Upper lobe of left lung (tissue), 6 donors: ENCODE measurements at regions not wholly inside any gene's neighbourhood (a gene's known extent, or its start where the extent isn't known, plus 50 kb on each side); places are given as distances from the start of the nearest gene placed in this dataset.

Source experiments
- ATAC-seq, 2 donors: fragments of 200-7000 bp; cut with Tn5 transposase; one replicate each; pipeline ENCODE4 v1.9.1; 2022; ENCODE audit warnings: mild to moderate bottlenecking in 2 of 2, moderate library complexity in 2 of 2; ENCODE audit not compliant: low FRiP score in 2 of 2
- DNase-seq, 2 donors: peaks; one replicate each; pipeline ENCODE4 v3.0.0-alpha.2; 2019 to 2020
- H3K27ac ChIP-seq, 4 donors: fragments of 200-600 bp; sonication (generic); one replicate each; pipeline ENCODE4 v1.5.1; 2016 to 2019
- H3K27me3 ChIP-seq, 4 donors: fragments of 200-600 bp; sonication (generic); one replicate each; pipeline ENCODE4 v1.5.1; 2017 to 2019
- H3K36me3 ChIP-seq, 4 donors: fragments of 200-600 bp; sonication (generic); one replicate each; pipeline ENCODE4 v1.5.1; 2016 to 2019
- H3K4me1 ChIP-seq, 4 donors: fragments of 200-600 bp; sonication (generic); one replicate each; pipeline ENCODE4 v1.5.1; 2018 to 2019
- H3K4me3 ChIP-seq, 4 donors: fragments of 200-600 bp; sonication (generic); one replicate each; pipeline ENCODE4 v1.5.1; 2017 to 2019; ENCODE audit warnings: mild to moderate bottlenecking in 2 of 4, moderate library complexity in 1 of 4
- H3K9me3 ChIP-seq, 4 donors: fragments of 200-600 bp; sonication (generic); one replicate each; pipeline ENCODE4 v1.5.1; 2018 to 2019
- EP300 ChIP-seq, 4 donors: sonication (generic); formaldehyde crosslinking; IDR thresholded peaks; one replicate each; pipeline ENCODE4 v1.5.1; 2017; ENCODE audit warnings: antibody characterized with exemption in 4 of 4, control low read depth in 2 of 4
- POLR2A ChIP-seq, 4 donors: fragments of 450-650 bp; IDR thresholded peaks; one replicate each; pipeline ENCODE4 v1.5.1; 2016 to 2017; ENCODE audit warnings: antibody characterized with exemption in 4 of 4, mild to moderate bottlenecking in 2 of 4
- POLR2AphosphoS5 ChIP-seq, 2 donors: sonication (generic); formaldehyde crosslinking; IDR thresholded peaks; one replicate each; pipeline ENCODE4 v1.5.1; 2017; ENCODE audit warnings: antibody characterized with exemption in 2 of 2
- WGBS, 2 donors: methylation state at CpG; one replicate each; pipeline ENCODE4 v1.1.5; 2017 to 2018; 5-methylcytosine and 5-hydroxymethylcytosine counted together
- TF ChIP-seq, protein P1 (sequence below), 6 experiments: fragments of 450-650 bp in 4 of 6; fragments of 200-600 bp in 2 of 6; sonication (generic) in 2 of 6; IDR thresholded peaks; one replicate each; pipeline ENCODE4 v1.5.1; 2016 to 2019; ENCODE audit warnings: antibody characterized with exemption in 6 of 6
- donor health status: DM: no; HTN: no; CAD: no; lungs with moderate emphysema.
- donor health status: DM: no; HTN: yes; CAD: no; lungs with severe emphysema.

DNA sequence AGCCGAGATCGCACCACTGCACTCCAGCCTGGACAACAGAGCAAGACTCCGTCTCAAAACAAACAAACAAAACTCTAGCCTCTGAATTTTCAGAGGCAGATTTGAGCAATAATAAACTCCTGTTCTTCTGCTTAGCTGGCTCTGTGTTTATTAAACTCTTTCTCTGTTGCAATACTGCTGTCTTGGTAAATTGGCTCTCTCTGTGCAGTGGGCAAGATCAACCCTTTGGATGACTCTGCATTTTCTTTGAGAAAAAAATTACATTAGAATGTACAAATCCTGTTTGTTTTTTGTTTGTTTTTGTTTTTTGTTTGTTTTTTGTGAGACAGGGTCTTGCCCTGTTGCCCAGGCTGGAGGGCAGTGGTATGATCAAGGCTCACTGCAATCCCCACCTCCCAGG is 75.8 kb upstream of the RPH3AL start:
- ATAC-seq (no peak), DNase-seq (no peak)
- H3K4me1 ChIP-seq: no peaks in the 10 kb centered on the region
- no peak overlapping the region for H3K4me3 ChIP-seq
- 97 to 100% methylated on average over 3 of the region's 3 CpGs for WGBS, 2 donors
- no peaks in the 10 kb centered on the region for H3K36me3 ChIP-seq
- H3K27me3 ChIP-seq: no peaks in the 10 kb centered on the region
- H3K27ac ChIP-seq: no peak overlapping the region
- peaks cover 0 to 17% (median 3%) of the 10 kb centered on the region in 4 donors for H3K9me3 ChIP-seq
- no peak for TF ChIP-seq POLR2AphosphoS5 (IDR thresholded peaks at IDR 0.05)
- TF ChIP-seq, protein P1, sequence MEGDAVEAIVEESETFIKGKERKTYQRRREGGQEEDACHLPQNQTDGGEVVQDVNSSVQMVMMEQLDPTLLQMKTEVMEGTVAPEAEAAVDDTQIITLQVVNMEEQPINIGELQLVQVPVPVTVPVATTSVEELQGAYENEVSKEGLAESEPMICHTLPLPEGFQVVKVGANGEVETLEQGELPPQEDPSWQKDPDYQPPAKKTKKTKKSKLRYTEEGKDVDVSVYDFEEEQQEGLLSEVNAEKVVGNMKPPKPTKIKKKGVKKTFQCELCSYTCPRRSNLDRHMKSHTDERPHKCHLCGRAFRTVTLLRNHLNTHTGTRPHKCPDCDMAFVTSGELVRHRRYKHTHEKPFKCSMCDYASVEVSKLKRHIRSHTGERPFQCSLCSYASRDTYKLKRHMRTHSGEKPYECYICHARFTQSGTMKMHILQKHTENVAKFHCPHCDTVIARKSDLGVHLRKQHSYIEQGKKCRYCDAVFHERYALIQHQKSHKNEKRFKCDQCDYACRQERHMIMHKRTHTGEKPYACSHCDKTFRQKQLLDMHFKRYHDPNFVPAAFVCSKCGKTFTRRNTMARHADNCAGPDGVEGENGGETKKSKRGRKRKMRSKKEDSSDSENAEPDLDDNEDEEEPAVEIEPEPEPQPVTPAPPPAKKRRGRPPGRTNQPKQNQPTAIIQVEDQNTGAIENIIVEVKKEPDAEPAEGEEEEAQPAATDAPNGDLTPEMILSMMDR (IDR thresholded peaks at IDR 0.05): no peak
- TF ChIP-seq EP300 (IDR thresholded peaks at IDR 0.05): no peak
- TF ChIP-seq POLR2A (IDR thresholded peaks at IDR 0.05): no peak

DNA sequence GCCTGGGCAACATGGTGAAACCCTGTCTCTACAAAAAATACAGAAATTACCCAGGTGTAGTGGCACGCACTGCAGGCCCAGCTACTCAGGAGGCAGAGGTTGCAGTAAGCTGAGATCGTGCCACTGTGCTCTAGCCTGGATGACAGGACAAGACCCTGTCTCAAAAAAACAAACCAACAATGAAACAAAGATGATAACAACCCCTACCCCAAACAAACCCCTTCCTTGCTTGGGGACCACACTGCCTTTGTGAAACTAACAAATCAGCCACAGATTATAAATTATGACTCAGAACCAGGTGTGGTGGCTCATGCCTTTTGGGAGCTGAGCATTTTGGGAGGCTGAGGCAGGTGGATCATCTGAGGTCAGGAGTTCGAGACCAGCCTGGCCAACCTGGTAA is 75.3 kb upstream of the RPH3AL start:
- no peaks in the 10 kb centered on the region for H3K27me3 ChIP-seq
- no peak overlapping the region for H3K4me3 ChIP-seq
- TF ChIP-seq, protein P1 (IDR thresholded peaks at IDR 0.05): no peak
- TF ChIP-seq EP300 (IDR thresholded peaks at IDR 0.05) (no peak), POLR2AphosphoS5 (IDR thresholded peaks at IDR 0.05) (no peak), POLR2A (IDR thresholded peaks at IDR 0.05) (no peak)
- no peak for DNase-seq
- H3K4me1 ChIP-seq: no peaks in the 10 kb centered on the region
- no peak overlapping the region for H3K27ac ChIP-seq
- 84 to 92% methylated on average over 3 of the region's 3 CpGs for WGBS, 2 donors
- H3K9me3 ChIP-seq: peaks cover 0 to 17% (median 3%) of the 10 kb centered on the region in 4 donors
- ATAC-seq: no peak
- no peaks in the 10 kb centered on the region for H3K36me3 ChIP-seq

DNA sequence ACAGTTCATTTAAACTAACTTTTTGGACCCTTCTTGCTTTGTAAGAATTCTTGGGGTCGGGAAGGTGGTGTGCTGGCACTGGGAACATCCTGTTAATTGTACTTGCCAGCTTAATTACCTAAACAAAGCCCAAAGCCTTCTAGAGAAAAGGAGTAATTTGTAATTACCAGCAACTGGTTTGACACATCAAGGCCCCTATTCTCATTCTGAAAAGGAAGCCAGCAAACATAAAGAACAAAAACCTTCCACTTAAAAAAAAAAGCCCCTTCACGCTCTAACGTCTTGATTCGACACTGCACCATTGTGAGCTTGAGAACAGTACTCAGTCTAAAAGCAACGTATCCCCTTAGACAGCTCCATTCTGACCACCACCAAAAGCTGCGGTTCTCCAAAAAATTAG is 74.7 kb upstream of the RPH3AL start:
- Histone ChIP-seq H3K4me1 (no peaks in the 10 kb centered on the region), H3K27me3 (no peaks in the 10 kb centered on the region), H3K36me3 (no peaks in the 10 kb centered on the region), H3K4me3 (no peak overlapping the region), H3K9me3 (peaks cover 0 to 17% (median 3%) of the 10 kb centered on the region in 4 donors), H3K27ac (no peak overlapping the region)
- ATAC-seq: no peak
- DNase-seq: no peak
- TF ChIP-seq POLR2AphosphoS5 (IDR thresholded peaks at IDR 0.05) (no peak), POLR2A (IDR thresholded peaks at IDR 0.05) (no peak), EP300 (IDR thresholded peaks at IDR 0.05) (no peak)
- TF ChIP-seq, protein P1 (IDR thresholded peaks at IDR 0.05): no peak
- WGBS, 2 donors: 51 to 59% methylated on average over 6 of the region's 6 CpGs

DNA sequence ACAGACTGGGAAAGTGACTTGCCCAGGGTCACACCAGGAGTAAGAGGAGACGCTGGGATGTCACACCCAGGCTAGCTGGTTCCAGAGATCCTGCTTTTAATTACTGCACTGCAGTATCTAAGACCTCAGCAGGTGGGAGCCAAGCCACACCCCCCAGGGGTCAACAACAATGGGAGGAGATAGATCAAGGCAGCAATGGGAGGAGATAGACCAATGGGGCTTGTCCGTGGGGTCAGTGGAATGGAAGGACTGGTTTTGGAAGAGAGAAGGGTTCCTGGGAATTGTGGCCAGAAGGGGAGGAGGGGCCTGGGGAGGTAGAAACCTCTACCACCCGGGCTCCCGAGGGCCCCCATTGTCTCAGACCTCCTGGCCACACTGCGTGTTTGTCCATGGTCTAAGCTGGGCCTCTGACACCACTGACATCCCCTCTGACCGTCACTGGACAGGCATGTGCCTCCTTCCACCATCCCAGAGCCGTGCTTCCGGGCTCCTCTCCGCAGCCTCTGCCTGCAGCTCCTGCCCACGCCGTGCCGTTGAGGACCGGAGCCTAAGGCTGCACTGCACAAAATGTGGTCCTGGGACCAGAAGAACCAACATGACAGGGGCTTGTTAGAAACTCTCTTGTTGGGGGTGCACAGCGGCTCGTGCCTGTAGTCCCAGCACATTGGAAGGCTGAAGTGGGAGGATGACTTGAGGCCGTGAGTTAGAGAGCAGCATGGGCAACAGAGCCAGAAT is 69.8 kb upstream of the RPH3AL start:
- H3K27ac ChIP-seq: peak overlapping the region in 1 of 4 donors; percentile 16
- H3K27me3 ChIP-seq: no peaks in the 10 kb centered on the region
- H3K36me3 ChIP-seq: no peaks in the 10 kb centered on the region
- ATAC-seq: no peak
- H3K4me3 ChIP-seq: no peak overlapping the region
- no peaks in the 10 kb centered on the region for H3K4me1 ChIP-seq
- no peak for TF ChIP-seq EP300 (IDR thresholded peaks at IDR 0.05)
- TF ChIP-seq, protein P1 (IDR thresholded peaks at IDR 0.05): no peak
- no peak for TF ChIP-seq POLR2A (IDR thresholded peaks at IDR 0.05)
- no peak for TF ChIP-seq POLR2AphosphoS5 (IDR thresholded peaks at IDR 0.05)
- H3K9me3 ChIP-seq: no peaks in the 10 kb centered on the region
- DNase-seq: peak in 1 of 2 donors; percentile 61
- 83 to 86% methylated on average over 16 of the region's 16 CpGs for WGBS, 2 donors
